Activated CD4-positive, alpha-beta T cell treated with anti-CD3 and anti-CD28 coated beads, Interleukin-2, amount 10 ng/mL, durations not matched to agents 24 days and 14 days (primary cell): ENCODE measurements at regions not wholly inside any gene's neighbourhood (a gene's known extent, or its start where the extent isn't known, plus 50 kb on each side); places are given as distances from the start of the nearest gene placed in this dataset.

Source experiments
- DNase-seq: peaks from one replicate; pipeline ENCODE4 v3.0.0; 2022
- H3K27ac Mint-ChIP-seq: one replicate; pipeline ENCODE4 v1.8.0; 2022; ENCODE audit warnings: mild to moderate bottlenecking, mixed read lengths
- H3K27me3 Mint-ChIP-seq: one replicate; pipeline ENCODE4 v1.8.0; 2022; ENCODE audit warnings: mixed read lengths
- H3K36me3 Mint-ChIP-seq: one replicate; pipeline ENCODE4 v1.8.0; 2022; ENCODE audit warnings: low read depth, mild to moderate bottlenecking, mixed read lengths
- H3K4me1 Mint-ChIP-seq: one replicate; pipeline ENCODE4 v1.8.0; 2021; ENCODE audit warnings: mixed read lengths
- H3K4me3 Mint-ChIP-seq: one replicate; pipeline ENCODE4 v1.8.0; 2022; ENCODE audit warnings: mild to moderate bottlenecking, moderate library complexity, mixed read lengths
- H3K9me3 Mint-ChIP-seq: one replicate; pipeline ENCODE4 v1.8.0; 2021; ENCODE audit warnings: mixed read lengths
- intact Hi-C: fragments of 100-400 bp; cut with micrococcal nuclease; formaldehyde crosslinking; loops from one replicate; pipeline ENCODE4 v1.15.1; 2023

DNA sequence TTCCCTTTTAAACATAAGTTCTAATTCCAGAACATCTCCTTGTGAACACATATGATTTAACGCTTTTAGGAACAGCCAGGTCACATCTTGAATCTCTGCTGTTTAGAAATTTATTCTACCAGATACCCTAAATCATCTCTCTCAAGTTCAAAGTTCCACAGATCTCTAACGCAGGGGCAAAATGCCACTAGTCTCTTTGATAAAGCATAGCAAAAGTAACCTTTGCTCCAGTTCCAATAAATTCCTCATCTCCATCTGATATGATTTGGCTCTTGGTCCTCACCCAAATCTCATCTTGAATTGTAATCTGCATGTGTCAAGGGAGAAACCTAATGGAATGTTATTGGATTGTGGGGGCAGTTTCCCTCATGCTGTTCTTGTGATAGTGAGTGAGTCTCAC, 96.3 kb upstream of the PLEKHA5 start:
- Mint-ChIP-seq H3K36me3 (no peaks in the 10 kb centered on the region), H3K4me1 (no peaks in the 10 kb centered on the region), H3K27me3 (no peaks in the 10 kb centered on the region), H3K9me3 (no peaks in the 10 kb centered on the region), H3K27ac (no peak overlapping the region), H3K4me3 (no peak overlapping the region)
- no peak for DNase-seq
- intact Hi-C loops = no loop called here

DNA sequence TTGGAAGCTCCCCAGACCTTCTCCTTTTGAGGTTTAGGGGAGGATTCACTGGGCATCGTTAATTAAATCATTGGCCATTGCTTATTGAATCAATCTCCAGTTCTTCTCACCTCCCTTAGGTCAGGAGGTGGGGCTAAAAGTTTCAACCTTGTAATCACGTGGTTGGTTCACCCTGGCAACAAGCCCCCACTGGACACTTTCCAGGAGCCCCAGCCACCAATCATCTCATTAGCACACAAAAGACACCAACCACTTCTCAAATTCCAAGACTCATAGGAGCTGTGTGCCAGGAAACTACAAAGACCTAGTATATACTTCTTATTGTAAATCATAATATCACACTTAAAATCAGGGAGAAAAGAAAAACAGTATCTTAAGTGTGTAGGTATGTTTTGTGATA, 94.6 kb upstream of the PLEKHA5 start:
- Mint-ChIP-seq H3K4me1 (no peaks in the 10 kb centered on the region), H3K27ac (no peak overlapping the region), H3K36me3 (no peaks in the 10 kb centered on the region), H3K27me3 (no peaks in the 10 kb centered on the region), H3K4me3 (no peak overlapping the region), H3K9me3 (no peaks in the 10 kb centered on the region)
- intact Hi-C loops = no loop called here
- DNase-seq = no peak

DNA sequence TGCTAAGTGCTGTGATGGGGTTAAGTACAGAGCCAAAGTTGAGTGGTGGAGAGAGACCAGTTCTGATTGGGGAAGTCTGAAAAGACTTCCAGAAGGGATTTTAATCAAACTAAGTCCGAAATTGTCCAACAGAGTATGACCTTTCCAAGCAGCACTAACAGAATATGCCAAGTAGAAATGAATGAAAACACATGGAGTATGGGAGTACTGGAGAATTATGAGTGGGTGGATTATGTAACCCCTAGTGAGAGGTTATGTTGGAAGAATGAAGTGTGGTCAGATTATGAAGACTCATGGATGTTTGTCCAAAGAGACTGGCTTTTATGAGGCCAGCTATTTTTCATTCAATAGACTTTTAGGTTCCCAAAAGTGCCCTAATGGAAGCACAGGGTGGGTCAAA, 94.0 kb upstream of the PLEKHA5 start:
- intact Hi-C loops = no loop called here
- Mint-ChIP-seq H3K27me3 (no peaks in the 10 kb centered on the region), H3K27ac (no peak overlapping the region), H3K4me3 (no peak overlapping the region), H3K4me1 (no peaks in the 10 kb centered on the region), H3K9me3 (no peaks in the 10 kb centered on the region), H3K36me3 (no peaks in the 10 kb centered on the region)
- no peak for DNase-seq

DNA sequence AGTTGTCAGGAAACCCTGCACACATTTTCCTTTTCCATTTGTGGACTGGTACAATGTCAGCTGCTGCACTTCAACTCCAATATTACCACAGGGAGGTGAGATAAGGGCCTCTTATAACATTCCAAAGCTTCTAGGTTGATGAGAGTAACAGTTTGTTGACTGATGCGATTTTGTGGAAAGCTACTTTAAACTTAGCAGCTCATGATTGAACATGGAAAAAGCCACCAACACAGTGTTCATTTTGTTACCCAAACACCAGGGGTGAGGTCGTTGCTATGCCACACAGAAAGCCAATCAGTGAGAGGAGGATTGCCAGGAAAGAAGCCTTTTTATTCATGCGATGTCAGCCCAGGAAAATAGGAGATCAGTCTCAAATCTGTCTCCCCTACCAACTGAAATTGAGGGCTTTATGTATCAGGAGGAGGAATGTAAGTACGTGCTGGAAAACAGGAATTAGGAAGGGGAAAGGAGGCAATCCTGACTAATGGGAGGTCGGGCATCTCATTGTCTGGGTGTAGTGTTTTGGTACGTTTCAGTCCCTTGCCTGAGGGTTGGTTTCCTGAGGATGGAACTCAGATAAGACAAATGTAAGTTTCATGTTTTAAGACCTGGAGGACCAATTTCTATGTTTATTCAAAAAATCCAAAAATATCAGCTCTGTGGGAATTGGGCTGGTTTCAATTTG, 92.7 kb upstream of the PLEKHA5 start:
- Mint-ChIP-seq H3K36me3 (no peaks in the 10 kb centered on the region), H3K4me3 (no peak overlapping the region), H3K27ac (no peak overlapping the region), H3K9me3 (no peaks in the 10 kb centered on the region), H3K27me3 (no peaks in the 10 kb centered on the region), H3K4me1 (no peaks in the 10 kb centered on the region)
- DNase-seq = no peak
- intact Hi-C loops = no loop called here

DNA sequence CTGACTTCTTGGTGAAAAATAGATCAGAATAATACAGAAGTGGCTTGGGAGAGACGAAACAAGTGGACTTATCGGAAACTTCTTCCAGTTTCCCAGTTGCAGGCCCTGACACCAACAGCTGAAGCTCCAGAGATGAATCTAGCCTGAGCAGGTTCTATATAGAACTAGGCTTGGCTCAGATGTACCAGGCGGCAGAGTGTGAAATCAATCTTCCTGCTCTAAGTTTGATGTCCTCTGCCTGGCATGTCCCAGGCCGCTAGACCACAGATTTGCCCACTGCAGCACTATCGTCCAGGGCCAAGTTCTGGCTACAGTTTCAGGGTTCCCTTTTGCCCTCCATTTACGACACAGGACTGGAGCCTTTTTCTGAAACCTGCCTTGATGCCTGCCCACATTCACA, 91.3 kb upstream of the PLEKHA5 start:
- H3K27ac Mint-ChIP-seq = no peak overlapping the region
- H3K4me1 Mint-ChIP-seq = no peaks in the 10 kb centered on the region
- intact Hi-C loops = no loop called here
- H3K4me3 Mint-ChIP-seq = no peak overlapping the region
- H3K9me3 Mint-ChIP-seq = no peaks in the 10 kb centered on the region
- H3K36me3 Mint-ChIP-seq = no peaks in the 10 kb centered on the region
- H3K27me3 Mint-ChIP-seq = no peaks in the 10 kb centered on the region
- DNase-seq = no peak

DNA sequence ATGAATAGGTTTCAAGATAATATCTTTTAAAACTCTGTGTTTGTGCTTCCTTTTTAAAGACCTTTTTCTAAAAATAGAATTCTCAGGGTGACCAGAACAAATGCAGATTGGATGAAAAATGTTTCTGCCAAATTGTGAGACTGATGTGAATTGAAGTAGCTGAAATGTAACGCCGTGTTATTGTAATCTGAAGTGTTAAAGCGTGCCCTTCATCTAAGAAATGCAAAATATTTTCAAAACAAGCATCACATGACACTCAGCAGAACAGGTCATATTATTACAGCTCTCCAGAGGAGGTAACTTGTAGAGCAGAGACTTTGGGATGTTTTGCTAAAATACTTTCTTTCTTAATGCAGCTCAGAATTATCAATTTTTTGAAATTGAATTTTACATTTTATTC, 90.0 kb upstream of the PLEKHA5 start:
- H3K4me1 Mint-ChIP-seq = no peaks in the 10 kb centered on the region
- H3K27ac Mint-ChIP-seq = no peak overlapping the region
- no peaks in the 10 kb centered on the region for H3K9me3 Mint-ChIP-seq
- intact Hi-C loops = no loop called here
- no peaks in the 10 kb centered on the region for H3K36me3 Mint-ChIP-seq
- H3K4me3 Mint-ChIP-seq = no peak overlapping the region
- H3K27me3 Mint-ChIP-seq = no peaks in the 10 kb centered on the region
- DNase-seq = no peak

DNA sequence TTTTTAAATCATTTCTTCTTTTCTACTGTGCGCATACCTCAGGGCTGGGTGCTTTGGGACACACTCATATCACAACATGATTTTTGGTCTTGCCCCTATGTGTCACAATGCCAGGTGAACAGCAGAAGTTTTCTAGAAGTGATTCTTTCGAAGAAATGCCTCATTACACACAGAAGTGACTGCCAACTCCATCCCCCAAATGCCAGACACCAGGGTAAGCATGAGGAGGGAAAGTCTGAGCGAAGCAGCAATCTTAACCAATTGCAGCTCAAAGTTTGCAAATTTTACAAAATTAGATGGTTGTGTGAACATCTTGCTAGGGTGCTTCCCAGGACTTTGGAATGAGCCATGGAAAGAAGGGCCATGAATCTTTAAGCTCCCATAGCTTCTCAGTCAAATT, 87.3 kb upstream of the PLEKHA5 start:
- Mint-ChIP-seq H3K4me3 (no peak overlapping the region), H3K9me3 (no peaks in the 10 kb centered on the region), H3K36me3 (no peaks in the 10 kb centered on the region), H3K4me1 (no peaks in the 10 kb centered on the region), H3K27me3 (no peaks in the 10 kb centered on the region), H3K27ac (no peak overlapping the region)
- intact Hi-C loops = no loop called here
- no peak for DNase-seq

DNA sequence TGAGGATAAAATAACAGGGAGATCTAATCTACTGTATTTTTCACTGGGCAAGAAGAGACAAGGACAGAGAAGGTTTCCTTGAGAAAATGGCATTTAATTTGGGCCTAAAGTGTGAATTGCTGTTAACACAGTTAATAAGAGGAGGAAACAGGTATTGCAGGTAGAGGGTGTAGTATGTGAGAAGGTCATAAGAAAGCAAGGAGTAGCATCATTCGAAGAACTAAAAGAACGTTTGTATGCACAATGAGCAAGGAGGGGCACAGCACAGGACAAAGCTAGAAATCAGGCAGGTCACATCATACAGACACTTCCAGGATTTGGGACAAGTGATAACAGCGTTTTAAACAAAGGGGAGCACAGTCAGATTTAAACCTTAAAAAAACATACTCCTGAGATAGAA, 85.1 kb upstream of the PLEKHA5 start:
- intact Hi-C loops = no loop called here
- no peak for DNase-seq
- Mint-ChIP-seq H3K4me1 (no peaks in the 10 kb centered on the region), H3K36me3 (no peaks in the 10 kb centered on the region), H3K27ac (no peak overlapping the region), H3K27me3 (no peaks in the 10 kb centered on the region), H3K4me3 (no peak overlapping the region), H3K9me3 (no peaks in the 10 kb centered on the region)

DNA sequence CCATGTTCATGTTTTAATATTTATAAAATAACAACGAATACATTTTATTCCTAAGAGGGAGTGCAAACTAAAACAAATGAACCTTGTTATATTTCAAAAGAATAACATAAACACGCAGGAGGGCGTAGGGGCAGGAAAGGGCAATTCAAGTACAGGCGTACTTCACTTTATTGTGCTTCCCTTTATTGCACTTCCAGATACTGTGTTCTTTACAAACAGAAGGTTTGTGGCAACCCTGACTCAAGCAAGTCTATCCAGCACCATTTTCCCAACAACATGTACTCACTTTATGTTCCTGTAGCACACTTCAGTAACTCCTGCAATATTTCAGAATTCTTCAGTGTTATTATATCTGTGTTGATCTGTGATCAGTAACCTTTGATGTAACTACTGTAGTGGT, 84.6 kb upstream of the PLEKHA5 start:
- DNase-seq = no peak
- H3K36me3 Mint-ChIP-seq = no peaks in the 10 kb centered on the region
- no peaks in the 10 kb centered on the region for H3K4me1 Mint-ChIP-seq
- no peak overlapping the region for H3K4me3 Mint-ChIP-seq
- no peaks in the 10 kb centered on the region for H3K27me3 Mint-ChIP-seq
- H3K9me3 Mint-ChIP-seq = no peaks in the 10 kb centered on the region
- no peak overlapping the region for H3K27ac Mint-ChIP-seq
- intact Hi-C loops = no loop called here

DNA sequence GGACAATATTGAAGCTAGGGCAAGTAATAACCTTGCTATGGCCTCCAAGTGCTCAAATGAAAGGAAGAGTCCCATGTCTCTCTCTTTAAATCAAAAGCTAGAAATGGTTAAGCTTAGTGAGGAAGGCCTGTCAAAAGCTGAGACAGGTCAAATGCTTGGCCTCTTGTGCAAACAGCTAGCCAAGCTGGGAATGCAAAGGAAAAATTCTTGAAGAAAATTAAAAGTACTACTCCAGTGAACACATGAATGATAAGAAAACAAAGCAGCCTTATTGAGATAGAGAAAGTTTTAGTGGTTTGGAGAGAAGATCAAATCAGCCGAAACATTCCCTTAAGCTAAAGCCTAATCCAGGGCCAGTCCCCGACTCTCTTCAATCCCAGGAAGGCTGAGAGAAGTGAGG, 84.1 kb upstream of the PLEKHA5 start:
- no peaks in the 10 kb centered on the region for H3K36me3 Mint-ChIP-seq
- no peaks in the 10 kb centered on the region for H3K27me3 Mint-ChIP-seq
- no peak overlapping the region for H3K27ac Mint-ChIP-seq
- intact Hi-C loops = no loop called here
- H3K4me1 Mint-ChIP-seq = no peaks in the 10 kb centered on the region
- H3K9me3 Mint-ChIP-seq = no peaks in the 10 kb centered on the region
- H3K4me3 Mint-ChIP-seq = no peak overlapping the region
- DNase-seq = no peak

DNA sequence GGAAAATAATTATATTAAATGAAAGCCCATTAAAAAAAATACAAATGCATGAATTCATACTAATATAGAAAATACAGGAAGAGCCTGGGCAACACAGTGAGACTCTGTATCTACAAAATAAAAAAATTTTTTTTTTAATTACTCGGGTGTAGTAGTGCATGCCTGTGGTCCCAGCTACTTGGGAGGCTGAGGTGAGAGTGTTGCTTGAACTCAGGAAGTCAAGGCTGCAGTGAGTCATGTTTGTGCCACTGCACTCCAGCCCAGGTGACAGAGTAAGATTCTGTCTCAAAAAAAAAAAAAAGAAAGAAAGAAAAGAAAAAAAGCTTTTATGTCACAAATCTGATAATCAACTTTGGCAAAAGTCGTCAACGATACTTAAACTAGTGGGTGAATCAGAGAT, 80.6 kb upstream of the PLEKHA5 start:
- no peak for DNase-seq
- intact Hi-C loops = no loop called here
- Mint-ChIP-seq H3K4me3 (no peak overlapping the region), H3K9me3 (no peaks in the 10 kb centered on the region), H3K4me1 (no peaks in the 10 kb centered on the region), H3K36me3 (no peaks in the 10 kb centered on the region), H3K27ac (no peak overlapping the region), H3K27me3 (no peaks in the 10 kb centered on the region)

DNA sequence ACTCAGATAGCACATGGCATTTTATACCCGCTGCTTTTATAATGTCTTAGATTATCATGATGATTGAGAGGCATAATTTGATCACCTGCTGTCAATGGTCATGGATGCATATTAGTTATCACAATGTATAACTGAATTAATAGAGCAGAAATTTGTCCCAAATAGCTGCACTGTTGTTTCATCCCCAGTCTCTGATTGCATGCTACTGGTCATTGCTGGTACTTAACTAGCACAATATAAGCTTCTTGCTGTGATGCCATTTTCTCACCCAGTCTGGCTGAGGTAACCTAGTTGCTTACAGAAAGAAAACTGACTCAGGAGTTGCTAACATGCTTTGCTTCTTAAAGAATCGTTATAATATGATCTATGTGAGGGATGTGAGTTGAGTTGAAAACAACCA, 76.8 kb upstream of the PLEKHA5 start:
- Mint-ChIP-seq H3K27ac (no peak overlapping the region), H3K9me3 (no peaks in the 10 kb centered on the region), H3K4me3 (no peak overlapping the region), H3K27me3 (no peaks in the 10 kb centered on the region), H3K36me3 (no peaks in the 10 kb centered on the region), H3K4me1 (peaks cover 2% of the 10 kb centered on the region)
- no peak for DNase-seq
- intact Hi-C loops = no loop called here

DNA sequence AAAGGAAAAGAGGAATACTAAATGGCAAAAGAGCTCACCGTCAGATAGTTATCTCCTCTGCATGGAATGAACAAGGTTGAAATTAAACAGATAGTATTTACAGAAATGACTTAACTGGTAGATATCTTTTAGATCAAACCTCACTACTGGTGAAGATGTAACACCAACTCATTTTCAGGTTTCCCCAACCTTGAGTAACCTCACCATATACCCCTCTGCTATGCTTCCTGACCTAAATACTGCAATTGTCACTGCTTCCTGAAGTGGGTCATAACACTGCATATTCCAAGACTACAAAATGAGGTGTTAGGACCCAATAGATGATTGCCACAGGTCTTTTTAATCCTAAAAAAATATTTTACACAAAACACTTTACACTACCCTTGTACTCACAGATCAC, 76.3 kb upstream of the PLEKHA5 start:
- no peaks in the 10 kb centered on the region for H3K27me3 Mint-ChIP-seq
- no peak for DNase-seq
- intact Hi-C loops = no loop called here
- H3K9me3 Mint-ChIP-seq = no peaks in the 10 kb centered on the region
- no peak overlapping the region for H3K27ac Mint-ChIP-seq
- H3K36me3 Mint-ChIP-seq = no peaks in the 10 kb centered on the region
- peaks cover 2% of the 10 kb centered on the region for H3K4me1 Mint-ChIP-seq
- no peak overlapping the region for H3K4me3 Mint-ChIP-seq

DNA sequence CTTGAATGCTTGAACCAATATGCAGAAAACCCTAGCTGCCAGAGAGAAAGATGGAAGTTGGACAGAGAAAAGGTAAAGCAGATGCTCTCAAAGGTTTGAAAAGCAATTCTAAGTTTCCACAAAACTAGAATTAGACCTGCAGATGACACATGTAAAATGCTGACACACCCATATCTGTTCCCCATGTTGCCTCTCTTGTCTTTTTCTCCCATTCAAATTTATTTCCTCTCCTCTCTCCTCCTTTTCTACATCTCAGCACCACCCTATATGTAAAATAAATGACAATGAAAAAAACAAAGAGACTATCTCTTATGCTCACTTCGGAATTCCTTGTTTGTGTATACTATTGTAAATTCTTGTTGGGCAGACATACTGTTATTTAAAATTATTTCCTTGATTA, 75.5 kb upstream of the PLEKHA5 start:
- Mint-ChIP-seq H3K4me1 (peaks cover 2% of the 10 kb centered on the region), H3K27ac (no peak overlapping the region), H3K36me3 (no peaks in the 10 kb centered on the region), H3K4me3 (no peak overlapping the region), H3K9me3 (no peaks in the 10 kb centered on the region), H3K27me3 (no peaks in the 10 kb centered on the region)
- intact Hi-C loops = no loop called here
- no peak for DNase-seq

DNA sequence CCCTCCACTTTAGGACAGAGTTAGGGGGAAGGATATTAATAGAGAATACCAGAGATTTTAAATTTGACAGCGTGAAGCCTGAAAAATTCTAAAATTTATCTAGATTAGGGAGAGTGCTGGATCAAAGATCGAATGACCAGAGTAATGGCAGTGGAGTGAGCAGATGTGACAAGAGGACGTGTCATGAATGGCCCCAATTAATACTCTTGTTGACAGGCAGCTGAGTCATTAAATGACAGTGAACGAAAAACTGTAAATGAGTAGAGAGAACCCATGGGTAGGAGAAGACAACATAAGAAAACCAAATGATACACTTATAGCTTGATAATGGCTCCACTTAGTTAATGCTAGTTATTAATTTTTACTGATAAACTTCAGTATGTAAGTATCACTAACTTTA, 73.9 kb upstream of the PLEKHA5 start:
- intact Hi-C loops = no loop called here
- Mint-ChIP-seq H3K27me3 (no peaks in the 10 kb centered on the region), H3K36me3 (no peaks in the 10 kb centered on the region), H3K4me3 (no peak overlapping the region), H3K4me1 (peaks cover 2% of the 10 kb centered on the region), H3K27ac (no peak overlapping the region), H3K9me3 (no peaks in the 10 kb centered on the region)
- no peak for DNase-seq
